Fibroblast of lung (primary cell): ENCODE measurements at regions not wholly inside any gene's neighbourhood (a gene's known extent, or its start where the extent isn't known, plus 50 kb on each side); places are given as distances from the start of the nearest gene placed in this dataset.

Source experiments
- DNase-seq, 2 donors: peaks; one replicate each; pipeline versions ENCODE4 v3.0.0 to v3.0.0-alpha.2; 2010; ENCODE audit warnings: low read depth in 2 of 2
- H2AFZ ChIP-seq: 2 replicates; pipeline ENCODE4 v1.5.1; 2012; ENCODE audit warnings: low read length, control low read depth, inconsistent platforms
- H3K27ac ChIP-seq: 2 replicates; pipeline ENCODE4 v1.5.1; 2011; ENCODE audit warnings: low read length, control low read depth; ENCODE audit not compliant: insufficient read depth
- H3K27me3 ChIP-seq: 2 replicates; pipeline ENCODE4 v1.5.1; 2011; ENCODE audit warnings: mild to moderate bottlenecking, low read length; ENCODE audit not compliant: control insufficient read depth, insufficient read depth
- H3K36me3 ChIP-seq: 2 replicates; pipeline ENCODE4 v1.5.1; 2011; ENCODE audit warnings: low read length; ENCODE audit not compliant: control insufficient read depth, insufficient read depth
- H3K4me1 ChIP-seq: 2 replicates; pipeline ENCODE4 v1.5.1; 2011; ENCODE audit warnings: low read length; ENCODE audit not compliant: control insufficient read depth, insufficient read depth; ENCODE audit errors: extremely low read depth
- H3K4me2 ChIP-seq: 2 replicates; pipeline ENCODE4 v1.5.1; 2011; ENCODE audit warnings: low read length, control low read depth; ENCODE audit not compliant: insufficient read depth; ENCODE audit errors: extremely low read depth
- H3K4me3 ChIP-seq, 4 experiments: fragments of 200-600 bp in 1 of 4; sonication (generic) in 1 of 4; replicated peaks in 1 of 4; 2 replicates each; pipeline ENCODE4 v1.5.1; 2011 to 2016; ENCODE audit warnings: low read length in 4 of 4, low read depth in 3 of 4, mild to moderate bottlenecking in 3 of 4, control low read depth in 2 of 4, inconsistent platforms in 1 of 4, mixed read lengths in 1 of 4; ENCODE audit not compliant: insufficient read depth in 1 of 4; ENCODE audit errors: control extremely low read depth in 1 of 4
- H3K79me2 ChIP-seq: 2 replicates; pipeline ENCODE4 v1.5.1; 2012; ENCODE audit warnings: mild to moderate bottlenecking, low read length, inconsistent platforms; ENCODE audit not compliant: control insufficient read depth, insufficient read depth
- H3K9ac ChIP-seq: 2 replicates; pipeline ENCODE4 v1.5.1; 2011; ENCODE audit warnings: mild to moderate bottlenecking, low read length, control low read depth; ENCODE audit not compliant: insufficient read depth
- H3K9me3 ChIP-seq: 2 replicates; pipeline ENCODE4 v1.5.1; 2012; ENCODE audit warnings: low read depth, low read length; ENCODE audit not compliant: control insufficient read depth, insufficient read depth
- H4K20me1 ChIP-seq: 2 replicates; pipeline ENCODE4 v1.5.1; 2011; ENCODE audit warnings: low read length; ENCODE audit not compliant: control insufficient read depth, insufficient read depth; ENCODE audit errors: extremely low read depth
- CTCF ChIP-seq, 2 donors: IDR thresholded peaks in 1 of 2; conservative IDR thresholded peaks in 1 of 2; 1 replicate in 1 of 2; 2 replicates in 1 of 2; pipeline ENCODE4 v1.5.1; 2011 to 2012; ENCODE audit warnings: low read length in 2 of 2, control low read depth in 1 of 2, inconsistent platforms in 1 of 2, low read depth in 1 of 2, mild to moderate bottlenecking in 1 of 2
- EZH2 ChIP-seq: IDR thresholded peaks from 2 replicates; pipeline ENCODE4 v1.5.1; 2012; ENCODE audit warnings: low read length, control low read depth, mild to moderate bottlenecking; ENCODE audit errors: missing control alignments

GRCh38 chr5:61662670-61663069, 330.6 kb downstream of the ZSWIM6 start:
- H3K27ac ChIP-seq: no peak overlapping the region
- TF ChIP-seq EZH2 (no peak), CTCF (conservative IDR thresholded peaks at IDR 0.05 in 1 of 2, IDR thresholded peaks at IDR 0.05 in 1 of 2; ENCODE audit: low read depth in 1 of 2, low read length in 2 of 2) (no peak)
- no peak overlapping the region for H3K9ac ChIP-seq
- DNase-seq: no peak
- no peaks in the 10 kb centered on the region for H3K36me3 ChIP-seq
- H3K4me2 ChIP-seq: no peak overlapping the region
- H3K4me1 ChIP-seq: no peaks in the 10 kb centered on the region
- no peaks in the 10 kb centered on the region for H3K9me3 ChIP-seq
- peaks cover 12% of the 10 kb centered on the region for H3K27me3 ChIP-seq
- H3K4me3 ChIP-seq: no peak overlapping the region
- no peaks in the 10 kb centered on the region for H3K79me2 ChIP-seq
- no peak overlapping the region for H2AFZ ChIP-seq
- H4K20me1 ChIP-seq: no peaks in the 10 kb centered on the region

GRCh38 chr5:61666064-61666621, 334.1 kb downstream of the ZSWIM6 start:
- no peaks in the 10 kb centered on the region for H3K79me2 ChIP-seq
- no peaks in the 10 kb centered on the region for H4K20me1 ChIP-seq
- H3K9me3 ChIP-seq: no peaks in the 10 kb centered on the region
- no peak for DNase-seq
- H3K27ac ChIP-seq: no peak overlapping the region
- H3K4me2 ChIP-seq: peak overlapping the region; percentile 44
- no peaks in the 10 kb centered on the region for H3K36me3 ChIP-seq
- no peak overlapping the region for H3K9ac ChIP-seq
- H3K27me3 ChIP-seq: peaks cover 21% of the 10 kb centered on the region
- TF ChIP-seq CTCF (conservative IDR thresholded peaks at IDR 0.05 in 1 of 2, IDR thresholded peaks at IDR 0.05 in 1 of 2; ENCODE audit: low read depth in 1 of 2, low read length in 2 of 2) (no peak), EZH2 (no peak)
- H3K4me3 ChIP-seq: no peak overlapping the region
- no peaks in the 10 kb centered on the region for H3K4me1 ChIP-seq
- H2AFZ ChIP-seq: no peak overlapping the region

GRCh38 chr5:61667525-61668218, 335.6 kb downstream of the ZSWIM6 start:
- Histone ChIP-seq H3K4me3 (no peak overlapping the region), H3K4me1 (no peaks in the 10 kb centered on the region), H4K20me1 (no peaks in the 10 kb centered on the region), H3K9me3 (no peaks in the 10 kb centered on the region), H3K27me3 (peaks cover 18% of the 10 kb centered on the region), H2AFZ (no peak overlapping the region), H3K9ac (no peak overlapping the region), H3K36me3 (no peaks in the 10 kb centered on the region), H3K27ac (no peak overlapping the region), H3K79me2 (no peaks in the 10 kb centered on the region), H3K4me2 (no peak overlapping the region)
- TF ChIP-seq CTCF (conservative IDR thresholded peaks at IDR 0.05 in 1 of 2, IDR thresholded peaks at IDR 0.05 in 1 of 2; ENCODE audit: low read depth in 1 of 2, low read length in 2 of 2) (no peak), EZH2 (no peak)
- DNase-seq: no peak
